ENCODE measurements at regions not wholly inside any gene's neighbourhood (a gene's known extent, or its start where the extent isn't known, plus 50 kb on each side); places are given as distances from the start of the nearest gene placed in this dataset.

GRCh38 chr18:6604573-6604941, 125.0 kb upstream of the ARHGAP28 start (continued):
- no peak for TF ChIP-seq JUND (IDR thresholded peaks at IDR 0.05; ENCODE audit: low read length)
